Testis (tissue), 2 donors: ENCODE measurements at regions not wholly inside any gene's neighbourhood (a gene's known extent, or its start where the extent isn't known, plus 50 kb on each side); places are given as distances from the start of the nearest gene placed in this dataset.

Source experiments
- DNase-seq: peaks from one replicate; pipeline ENCODE4 v3.0.0-alpha.2; 2019
- H3K27ac ChIP-seq, 2 donors: fragments of 200-600 bp; sonication (generic); one replicate each; pipeline ENCODE4 v1.5.1; 2019
- H3K27me3 ChIP-seq: fragments of 200-600 bp; sonication (generic); one replicate; pipeline ENCODE4 v1.5.1; 2019
- H3K36me3 ChIP-seq: fragments of 200-600 bp; sonication (generic); one replicate; pipeline ENCODE4 v1.5.1; 2017; ENCODE audit warnings: low read depth; ENCODE audit errors: missing control alignments
- H3K4me1 ChIP-seq: fragments of 200-600 bp; sonication (generic); one replicate; pipeline ENCODE4 v1.5.1; 2019
- H3K4me3 ChIP-seq, 2 donors: fragments of 200-600 bp; sonication (generic); one replicate each; pipeline ENCODE4 v1.5.1; 2017 to 2019
- H3K9me3 ChIP-seq: fragments of 200-600 bp; sonication (generic); one replicate; pipeline ENCODE4 v1.5.1; 2017
- CTCF ChIP-seq, 3 experiments: fragments of 450-650 bp in 2 of 3; fragments of 200-600 bp in 1 of 3; sonication (generic) in 1 of 3; IDR thresholded peaks; one replicate each; pipeline ENCODE4 v1.5.1; 2016 to 2019; ENCODE audit warnings: antibody characterized with exemption in 3 of 3, mild to moderate bottlenecking in 2 of 3, moderate library complexity in 1 of 3
- POLR2A ChIP-seq: fragments of 450-650 bp; IDR thresholded peaks from one replicate; pipeline ENCODE4 v1.6.1; 2017; ENCODE audit warnings: antibody characterized with exemption, mild to moderate bottlenecking, moderate library complexity
- WGBS, 2 donors: methylation state at CpG; one replicate each; pipeline ENCODE4 v1.1.5; 2018; 5-methylcytosine and 5-hydroxymethylcytosine counted together
- intact Hi-C: fragments of 100-400 bp; cut with DNase I; formaldehyde crosslinking; loops from one replicate; pipeline ENCODE4 v1.15.1; 2023; ENCODE audit warnings: low total_unique reads

GRCh38 chr6:84361372-84362192 lies 134.1 kb upstream of the CEP162 start:
- Histone ChIP-seq H3K36me3 (no peaks in the 10 kb centered on the region), H3K4me3 (no peak overlapping the region), H3K27me3 (no peaks in the 10 kb centered on the region), H3K27ac (no peak overlapping the region), H3K9me3 (no peaks in the 10 kb centered on the region), H3K4me1 (no peaks in the 10 kb centered on the region)
- 36 to 45% methylated on average over 3 of the region's 3 CpGs for WGBS, 2 donors
- no peak for DNase-seq
- intact Hi-C loops: no loop called here
- TF ChIP-seq CTCF (IDR thresholded peaks at IDR 0.05) (no peak), POLR2A (no peak)

GRCh38 chr6:84360039-84360438 lies 132.6 kb upstream of the CEP162 start:
- H3K27ac ChIP-seq: no peak overlapping the region
- H3K9me3 ChIP-seq: no peaks in the 10 kb centered on the region
- no peaks in the 10 kb centered on the region for H3K36me3 ChIP-seq
- H3K4me3 ChIP-seq: no peak overlapping the region
- no peaks in the 10 kb centered on the region for H3K4me1 ChIP-seq
- TF ChIP-seq POLR2A (no peak), CTCF (IDR thresholded peaks at IDR 0.05) (no peak)
- H3K27me3 ChIP-seq: no peaks in the 10 kb centered on the region
- no peak for DNase-seq
- WGBS, 2 donors: 88 to 89% methylated on average over 5 of the region's 5 CpGs
- intact Hi-C loops: no loop called here

- Histone ChIP-seq H3K4me1 (no peaks in the 10 kb centered on the region), H3K27ac (no peak overlapping the region), H3K36me3 (no peaks in the 10 kb centered on the region), H3K27me3 (no peaks in the 10 kb centered on the region), H3K4me3 (no peak overlapping the region), H3K9me3 (no peaks in the 10 kb centered on the region)
- no peak for DNase-seq
- TF ChIP-seq POLR2A (no peak), CTCF (IDR thresholded peaks at IDR 0.05) (no peak)
- intact Hi-C loops: no loop called here
- WGBS, 2 donors: 92 to 93% methylated on average over 3 of the region's 3 CpGs
These were observed 131.1 kb upstream of the CEP162 start for GRCh38 chr6:84358581-84358980.

- Histone ChIP-seq H3K36me3 (no peaks in the 10 kb centered on the region), H3K4me3 (no peak overlapping the region), H3K27ac (no peak overlapping the region), H3K9me3 (no peaks in the 10 kb centered on the region), H3K4me1 (no peaks in the 10 kb centered on the region), H3K27me3 (no peaks in the 10 kb centered on the region)
- TF ChIP-seq CTCF (IDR thresholded peaks at IDR 0.05) (no peak), POLR2A (no peak)
- 93 to 95% methylated on average over 2 of the region's 2 CpGs for WGBS, 2 donors
- DNase-seq: no peak
- intact Hi-C loops: no loop called here
These were observed 130.2 kb upstream of the CEP162 start for GRCh38 chr6:84357631-84358030.

GRCh38 chr6:84356907-84357306 lies 129.5 kb upstream of the CEP162 start:
- no peaks in the 10 kb centered on the region for H3K36me3 ChIP-seq
- DNase-seq: no peak
- no peaks in the 10 kb centered on the region for H3K9me3 ChIP-seq
- no peaks in the 10 kb centered on the region for H3K4me1 ChIP-seq
- intact Hi-C loops: no loop called here
- 40 to 50% methylated on average over 5 of the region's 5 CpGs for WGBS, 2 donors
- H3K4me3 ChIP-seq: no peak overlapping the region
- TF ChIP-seq POLR2A (no peak), CTCF (IDR thresholded peaks at IDR 0.05) (no peak)
- H3K27ac ChIP-seq: no peak overlapping the region
- H3K27me3 ChIP-seq: no peaks in the 10 kb centered on the region
